Aorta (tissue), 5 donors: ENCODE measurements at regions not wholly inside any gene's neighbourhood (a gene's known extent, or its start where the extent isn't known, plus 50 kb on each side); places are given as distances from the start of the nearest gene placed in this dataset.

Source experiments
- ATAC-seq: fragments of 200-7000 bp; cut with Tn5 transposase; one replicate; pipeline ENCODE4 v1.9.1; 2022; ENCODE audit warnings: moderate library complexity; ENCODE audit not compliant: low FRiP score
- DNase-seq, 2 donors: peaks; one replicate each; pipeline ENCODE4 v3.0.0-alpha.2; 2020
- H3K27ac ChIP-seq, 2 donors: one replicate each; pipeline ENCODE4 v1.5.1; 2013; ENCODE audit warnings: low read length in 2 of 2, mild to moderate bottlenecking in 2 of 2, moderate library complexity in 2 of 2, control low read depth in 1 of 2, inconsistent platforms in 1 of 2, low read depth in 1 of 2
- H3K27me3 ChIP-seq, 2 donors: one replicate each; pipeline ENCODE4 v1.6.1; 2013; ENCODE audit warnings: control low read depth in 1 of 2, low read length in 1 of 2, mild to moderate bottlenecking in 1 of 2, moderate library complexity in 1 of 2; ENCODE audit not compliant: insufficient read depth in 2 of 2, control insufficient read depth in 1 of 2
- H3K36me3 ChIP-seq, 2 donors: one replicate each; pipeline ENCODE4 v1.6.1; 2013; ENCODE audit warnings: control low read depth in 1 of 2, low read length in 1 of 2, mild to moderate bottlenecking in 1 of 2; ENCODE audit not compliant: insufficient read depth in 2 of 2, control insufficient read depth in 1 of 2
- H3K4me1 ChIP-seq, 2 donors: one replicate each; pipeline ENCODE4 v1.6.1; 2013; ENCODE audit warnings: low read length in 2 of 2, control low read depth in 1 of 2, mild to moderate bottlenecking in 1 of 2, moderate library complexity in 1 of 2; ENCODE audit not compliant: insufficient read depth in 2 of 2, control insufficient read depth in 1 of 2
- H3K4me3 ChIP-seq, 2 donors: one replicate each; pipeline ENCODE4 v1.5.1; 2013; ENCODE audit warnings: low read length in 2 of 2, control low read depth in 1 of 2, mild to moderate bottlenecking in 1 of 2
- H3K9me3 ChIP-seq: one replicate; pipeline ENCODE4 v1.6.1; 2013; ENCODE audit warnings: mild to moderate bottlenecking, low read length; ENCODE audit not compliant: control insufficient read depth
- WGBS, 2 donors: extraction: QIAGEN DNeasy Blood & Tissue Kit; methylation state at CpG; one replicate each; pipeline ENCODE4 v1.1.7; 2013; 5-methylcytosine and 5-hydroxymethylcytosine counted together
- intact Hi-C, 2 donors: fragments of 100-400 bp; cut with DNase I; formaldehyde crosslinking; loops; one replicate each; pipeline versions ENCODE4 v1.14.2 to v1.15.0; 2022
- donor health status: healthy with polysubstance abuse.
- donor health status: Bipolar disorder and iron deficiency.
- donor health status: DM: no; HTN: no; CAD: no.
- donor health status: DM: no; HTN: no; CAD: no.
- donor health status: DM: yes; HTN: yes; CAD: no.

GRCh38 chr22:49656291-49656851 is 171.3 kb downstream of the BRD1 start:
- ATAC-seq = no peak
- Histone ChIP-seq H3K27ac (no peak overlapping the region), H3K36me3 (no peaks in the 10 kb centered on the region), H3K4me1 (no peaks in the 10 kb centered on the region), H3K4me3 (no peak overlapping the region), H3K27me3 (no peaks in the 10 kb centered on the region), H3K9me3 (no peaks in the 10 kb centered on the region)
- peak; percentile 42 to 77 for DNase-seq
- WGBS, 2 donors = 89 to 95% methylated on average over 25 of the region's 25 CpGs
- intact Hi-C loops = no loop called here

GRCh38 chr22:49655168-49655812 is 172.4 kb downstream of the BRD1 start:
- WGBS, 2 donors = 52 to 55% methylated on average over 29 of the region's 29 CpGs
- DNase-seq (peak in 1 of 2 donors; percentile 61), ATAC-seq (no peak)
- intact Hi-C loops = no loop called here
- H3K9me3 ChIP-seq = peaks cover 3% of the 10 kb centered on the region
- no peaks in the 10 kb centered on the region for H3K36me3 ChIP-seq
- H3K4me3 ChIP-seq = no peak overlapping the region
- no peaks in the 10 kb centered on the region for H3K27me3 ChIP-seq
- H3K4me1 ChIP-seq = no peaks in the 10 kb centered on the region
- H3K27ac ChIP-seq = no peak overlapping the region

- DNase-seq = no peak
- Histone ChIP-seq H3K4me3 (no peak overlapping the region), H3K27ac (no peak overlapping the region), H3K4me1 (no peaks in the 10 kb centered on the region), H3K9me3 (peaks cover 3% of the 10 kb centered on the region), H3K27me3 (no peaks in the 10 kb centered on the region), H3K36me3 (no peaks in the 10 kb centered on the region)
- WGBS, 2 donors = 80 to 83% methylated on average over 32 of the region's 32 CpGs
- no peak for ATAC-seq
- intact Hi-C loops = no loop called here
Observed at GRCh38 chr22:49650336-49651241, 177.1 kb downstream of the BRD1 start.

DNA sequence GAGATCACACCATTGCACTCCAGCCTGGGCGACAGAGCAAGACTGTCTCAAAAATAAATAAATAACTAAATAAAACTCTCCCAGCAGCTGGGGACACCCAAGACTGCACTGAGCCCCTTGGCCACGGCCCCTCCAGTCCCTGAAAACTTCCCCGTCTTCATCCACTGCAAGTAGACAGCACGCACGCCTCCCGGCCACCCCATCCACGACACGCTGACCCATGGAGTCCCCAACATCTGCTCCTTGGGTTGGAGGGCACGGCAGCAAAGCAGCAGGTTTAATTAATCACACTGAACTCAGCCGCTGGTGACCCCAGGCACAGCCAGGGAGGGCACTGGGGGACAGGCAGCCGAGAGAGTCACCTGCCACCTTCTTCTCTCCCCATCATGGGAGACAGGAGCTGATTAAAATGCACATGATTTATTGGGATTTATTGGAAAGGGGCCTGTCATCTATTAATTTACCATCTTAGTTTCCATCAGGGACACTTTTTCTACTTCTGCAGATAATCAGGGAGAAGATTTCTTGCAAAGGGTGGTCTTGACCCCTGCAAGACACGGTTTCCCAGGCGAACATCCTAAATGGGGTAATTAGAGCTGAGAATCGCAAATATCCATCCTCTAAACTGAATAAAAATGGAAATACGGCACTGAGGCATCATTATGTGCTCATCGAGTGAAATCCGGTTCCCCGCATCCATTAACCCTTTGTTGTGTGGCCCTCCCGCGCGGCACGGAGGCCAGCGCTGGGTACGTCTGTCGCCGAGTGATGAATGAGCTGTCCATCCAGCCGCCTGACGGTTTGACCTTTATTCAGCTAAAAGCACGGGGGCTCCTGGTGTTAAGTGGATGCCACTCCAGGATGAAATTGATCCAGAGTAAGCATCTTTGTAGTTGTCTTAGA is 178.3 kb downstream of the BRD1 start:
- Histone ChIP-seq H3K27ac (no peak overlapping the region), H3K4me3 (no peak overlapping the region), H3K4me1 (no peaks in the 10 kb centered on the region), H3K36me3 (no peaks in the 10 kb centered on the region), H3K27me3 (no peaks in the 10 kb centered on the region), H3K9me3 (peaks cover 3% of the 10 kb centered on the region)
- intact Hi-C loops = no loop called here
- 49 to 50% methylated on average over 29 of the region's 29 CpGs for WGBS, 2 donors
- ATAC-seq (no peak), DNase-seq (no peak)

- H3K9me3 ChIP-seq = peaks cover 3% of the 10 kb centered on the region
- no peak for ATAC-seq
- H3K27me3 ChIP-seq = no peaks in the 10 kb centered on the region
- WGBS, 2 donors = 75 to 82% methylated on average over 16 of the region's 16 CpGs
- H3K36me3 ChIP-seq = no peaks in the 10 kb centered on the region
- H3K4me3 ChIP-seq = no peak overlapping the region
- no peaks in the 10 kb centered on the region for H3K4me1 ChIP-seq
- H3K27ac ChIP-seq = no peak overlapping the region
- DNase-seq = no peak
- intact Hi-C loops = no loop called here
Observed at GRCh38 chr22:49648053-49648452, 179.6 kb downstream of the BRD1 start.

DNA sequence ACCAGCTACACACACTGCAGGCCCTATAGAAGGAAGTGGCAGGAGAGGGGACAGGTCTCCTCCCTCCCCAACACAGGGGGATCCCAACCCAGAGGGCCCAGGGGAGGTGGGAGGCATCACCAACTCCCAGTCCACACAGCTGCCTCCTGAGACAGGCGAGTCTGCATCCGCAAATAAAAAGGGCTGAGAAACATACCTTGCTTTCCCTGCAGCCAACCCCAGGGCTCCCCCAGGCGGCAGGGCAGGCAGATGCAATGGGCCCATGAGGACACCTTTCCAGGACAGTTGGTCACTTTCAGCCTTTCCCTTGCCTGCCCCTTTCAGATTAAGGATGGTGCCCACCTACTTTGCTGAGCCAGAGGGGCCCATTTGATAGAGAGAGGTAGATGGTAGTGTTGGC is 180.0 kb downstream of the BRD1 start:
- Histone ChIP-seq H3K27me3 (no peaks in the 10 kb centered on the region), H3K4me3 (no peak overlapping the region), H3K4me1 (no peaks in the 10 kb centered on the region), H3K36me3 (no peaks in the 10 kb centered on the region), H3K27ac (no peak overlapping the region), H3K9me3 (peaks cover 3% of the 10 kb centered on the region)
- no peak for DNase-seq
- WGBS, 2 donors = 69% methylated on average over 3 of the region's 3 CpGs
- intact Hi-C loops = no loop called here
- no peak for ATAC-seq

DNA sequence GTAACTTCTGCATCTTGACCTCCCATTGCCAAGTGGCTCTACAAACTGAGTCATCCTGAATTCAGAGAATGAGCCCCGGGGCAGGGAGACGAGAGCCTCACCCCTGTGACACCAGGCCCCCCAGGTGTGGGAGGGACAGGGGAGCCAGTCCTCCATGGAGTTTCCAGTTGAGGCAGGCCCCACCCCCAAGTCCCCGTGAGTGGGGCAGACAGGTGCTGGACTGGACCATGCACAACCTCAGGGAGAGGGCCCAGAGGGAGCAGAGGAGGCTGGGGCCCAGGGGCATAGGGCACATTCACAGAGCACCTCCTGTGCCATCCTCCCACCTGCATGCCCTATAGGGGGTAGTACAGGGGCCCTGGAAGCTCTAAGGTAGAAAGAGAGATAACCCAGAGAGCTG is 180.8 kb downstream of the BRD1 start:
- no peak for DNase-seq
- WGBS, 2 donors = 60 to 75% methylated on average over 3 of the region's 3 CpGs
- peaks cover 3% of the 10 kb centered on the region for H3K9me3 ChIP-seq
- no peak overlapping the region for H3K4me3 ChIP-seq
- no peak for ATAC-seq
- H3K36me3 ChIP-seq = no peaks in the 10 kb centered on the region
- H3K27me3 ChIP-seq = no peaks in the 10 kb centered on the region
- no peaks in the 10 kb centered on the region for H3K4me1 ChIP-seq
- intact Hi-C loops = no loop called here
- no peak overlapping the region for H3K27ac ChIP-seq

DNA sequence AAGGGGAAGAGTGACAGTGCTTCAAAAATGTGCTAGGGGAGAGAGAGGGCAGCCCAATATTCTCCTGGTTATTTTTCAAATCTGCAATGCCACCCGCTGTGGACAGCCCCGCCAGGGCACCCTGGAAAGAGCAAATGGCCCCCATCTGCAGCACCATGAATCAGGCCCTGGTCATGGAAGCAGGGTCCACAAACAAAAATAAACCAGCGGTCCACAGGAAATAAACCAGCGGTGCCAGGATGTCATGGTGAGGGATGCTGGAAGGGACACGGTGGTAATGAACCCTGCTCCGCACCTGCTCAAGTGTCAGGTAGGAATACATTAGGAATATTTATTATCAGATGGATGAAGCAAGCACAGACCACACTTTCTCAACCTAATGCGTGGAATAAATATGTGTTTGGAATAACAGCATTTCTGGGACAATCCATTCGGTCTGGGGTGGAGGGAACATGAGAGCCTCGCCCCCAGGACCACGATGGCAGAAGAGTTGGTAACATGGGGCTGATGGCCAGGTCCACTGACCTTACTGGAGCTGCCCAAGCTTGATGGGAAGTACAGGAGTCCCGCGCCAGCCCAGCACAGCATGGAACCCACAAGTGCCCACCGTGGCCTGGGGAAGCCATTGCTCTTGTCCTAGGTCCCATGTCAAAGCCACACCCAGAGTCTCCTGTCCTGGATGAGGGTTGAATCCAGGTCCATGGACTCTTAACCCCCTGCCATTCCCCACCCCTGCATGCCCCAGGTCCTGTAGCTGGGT is 181.7 kb downstream of the BRD1 start:
- no peaks in the 10 kb centered on the region for H3K4me1 ChIP-seq
- intact Hi-C loops = no loop called here
- H3K9me3 ChIP-seq = peaks cover 3% of the 10 kb centered on the region
- no peak for ATAC-seq
- no peak overlapping the region for H3K4me3 ChIP-seq
- 81 to 87% methylated on average over 13 of the region's 13 CpGs for WGBS, 2 donors
- H3K36me3 ChIP-seq = no peaks in the 10 kb centered on the region
- H3K27ac ChIP-seq = no peak overlapping the region
- DNase-seq = no peak
- H3K27me3 ChIP-seq = no peaks in the 10 kb centered on the region
